Prostate gland (tissue), 2 donors: ENCODE measurements at regions not wholly inside any gene's neighbourhood (a gene's known extent, or its start where the extent isn't known, plus 50 kb on each side); places are given as distances from the start of the nearest gene placed in this dataset.

Experiments
- DNase-seq: peaks from one replicate; pipeline ENCODE4 v3.0.0-alpha.2; 2019; ENCODE audit warnings: low spot score
- H3K27ac ChIP-seq, 2 donors: fragments of 200-600 bp; sonication (generic); 2 replicates each; pipeline ENCODE4 v1.5.1; 2017 to 2019
- H3K27me3 ChIP-seq: fragments of 200-600 bp; sonication (generic); replicated peaks from 2 replicates; pipeline ENCODE4 v1.5.1; 2019; ENCODE audit not compliant: insufficient read depth
- H3K36me3 ChIP-seq, 2 donors: fragments of 200-600 bp; sonication (generic); 1 replicate in 1 of 2; 2 replicates in 1 of 2; pipeline versions ENCODE4 v1.5.1 to v1.8.1; 2017 to 2019
- H3K4me1 ChIP-seq: fragments of 200-600 bp; sonication (generic); replicated peaks from 2 replicates; pipeline ENCODE4 v1.5.1; 2019
- H3K4me3 ChIP-seq, 2 donors: fragments of 200-600 bp; sonication (generic); 2 replicates each; pipeline ENCODE4 v1.5.1; 2017 to 2019
- H3K9me3 ChIP-seq: fragments of 200-600 bp; sonication (generic); 2 replicates; pipeline ENCODE4 v1.5.1; 2017
- CTCF ChIP-seq, 4 experiments: fragments of 200-600 bp in 2 of 4; fragments of 450-650 bp in 2 of 4; sonication (generic) in 2 of 4; IDR thresholded peaks; 1 replicate in 3 of 4; 2 replicates in 1 of 4; pipeline ENCODE4 v1.5.1; 2016 to 2019; ENCODE audit warnings: antibody characterized with exemption in 4 of 4, mild to moderate bottlenecking in 2 of 4, moderate library complexity in 2 of 4
- POLR2A ChIP-seq: fragments of 450-650 bp; IDR thresholded peaks from one replicate; pipeline ENCODE4 v1.6.1; 2016; ENCODE audit warnings: antibody characterized with exemption, mild to moderate bottlenecking
- POLR2AphosphoS5 ChIP-seq: sonication (generic); formaldehyde crosslinking; IDR thresholded peaks from one replicate; pipeline ENCODE4 v1.6.1; 2017; ENCODE audit warnings: antibody characterized with exemption
- WGBS: methylation state at CpG from one replicate; pipeline ENCODE4 v1.1.5; 2018; 5-methylcytosine and 5-hydroxymethylcytosine counted together
- intact Hi-C: fragments of 100-400 bp; cut with DNase I; formaldehyde crosslinking; loops from one replicate; pipeline ENCODE4 v1.14.2; 2022

- Histone ChIP-seq H3K9me3 (no peaks in the 10 kb centered on the region), H3K36me3 (no peaks in the 10 kb centered on the region), H3K27ac (no peak overlapping the region), H3K4me1 (no peaks in the 10 kb centered on the region), H3K27me3 (no peaks in the 10 kb centered on the region), H3K4me3 (no peak overlapping the region)
- DNase-seq: no peak
- intact Hi-C loops: no loop called here
- TF ChIP-seq CTCF (IDR thresholded peaks at IDR 0.05): no peak
- TF ChIP-seq POLR2AphosphoS5: no peak
- TF ChIP-seq POLR2A: no peak
- 98% methylated on average over 3 of the region's 3 CpGs for WGBS
Observed at GRCh38 chr12:18966954-18967353, 162.6 kb upstream of the PLEKHA5 start.

- intact Hi-C loops: no loop called here
- no peaks in the 10 kb centered on the region for H3K36me3 ChIP-seq
- 48% methylated on average over 3 of the region's 3 CpGs for WGBS
- no peak overlapping the region for H3K27ac ChIP-seq
- TF ChIP-seq POLR2AphosphoS5 (peak; percentile 35), CTCF (IDR thresholded peaks at IDR 0.05) (no peak)
- H3K27me3 ChIP-seq: no peaks in the 10 kb centered on the region
- no peaks in the 10 kb centered on the region for H3K4me1 ChIP-seq
- DNase-seq: peak; percentile 43
- no peaks in the 10 kb centered on the region for H3K9me3 ChIP-seq
- H3K4me3 ChIP-seq: no peak overlapping the region
Observed at GRCh38 chr12:18967814-18968213, 161.7 kb upstream of the PLEKHA5 start.

GRCh38 chr12:18969512-18969911 is 160.0 kb upstream of the PLEKHA5 start:
- WGBS: 89% methylated on average over 5 of the region's 5 CpGs
- H3K27ac ChIP-seq: no peak overlapping the region
- DNase-seq: no peak
- H3K4me1 ChIP-seq: no peaks in the 10 kb centered on the region
- no peaks in the 10 kb centered on the region for H3K36me3 ChIP-seq
- H3K4me3 ChIP-seq: no peak overlapping the region
- no peaks in the 10 kb centered on the region for H3K9me3 ChIP-seq
- no peaks in the 10 kb centered on the region for H3K27me3 ChIP-seq
- no peak for TF ChIP-seq POLR2A
- TF ChIP-seq CTCF (IDR thresholded peaks at IDR 0.05): no peak
- no peak for TF ChIP-seq POLR2AphosphoS5
- intact Hi-C loops: no loop called here

- TF ChIP-seq CTCF (IDR thresholded peaks at IDR 0.05) (no peak), POLR2AphosphoS5 (no peak), POLR2A (no peak)
- no peak for DNase-seq
- Histone ChIP-seq H3K4me1 (no peaks in the 10 kb centered on the region), H3K27ac (no peak overlapping the region), H3K9me3 (no peaks in the 10 kb centered on the region), H3K27me3 (no peaks in the 10 kb centered on the region), H3K4me3 (no peak overlapping the region), H3K36me3 (no peaks in the 10 kb centered on the region)
- intact Hi-C loops: no loop called here
- 86% methylated on average over 6 of the region's 6 CpGs for WGBS
Observed at GRCh38 chr12:18970603-18971002, 158.9 kb upstream of the PLEKHA5 start.

- no peak for DNase-seq
- H3K27ac ChIP-seq: no peak overlapping the region
- no peaks in the 10 kb centered on the region for H3K36me3 ChIP-seq
- TF ChIP-seq CTCF (IDR thresholded peaks at IDR 0.05) (no peak), POLR2AphosphoS5 (no peak), POLR2A (no peak)
- no peaks in the 10 kb centered on the region for H3K27me3 ChIP-seq
- H3K4me1 ChIP-seq: no peaks in the 10 kb centered on the region
- 96% methylated on average over 3 of the region's 3 CpGs for WGBS
- no peak overlapping the region for H3K4me3 ChIP-seq
- intact Hi-C loops: no loop called here
- H3K9me3 ChIP-seq: no peaks in the 10 kb centered on the region
Observed at GRCh38 chr12:18971932-18972331, 157.6 kb upstream of the PLEKHA5 start.
